NCI-H1092 (cell line): ENCODE measurements at regions not wholly inside any gene's neighbourhood (a gene's known extent, or its start where the extent isn't known, plus 50 kb on each side); places are given as distances from the start of the nearest gene placed in this dataset.

Source experiments
- DNase-seq: peaks from one replicate; lab custom pipeline; 2025; lab: John Stamatoyannopoulos, UW

GRCh38 chr13:94968757-94969086 is 256.4 kb upstream of the SOX21 start:
- no peak for DNase-seq

GRCh38 chr13:94968040-94968756 is 255.9 kb upstream of the SOX21 start:
- DNase-seq = peak; percentile 17

- DNase-seq = peak; percentile 38
These were observed 255.1 kb upstream of the SOX21 start for GRCh38 chr13:94967183-94968039.

GRCh38 chr13:94966422-94966955 is 254.1 kb upstream of the SOX21 start:
- peak; percentile 47 for DNase-seq

- no peak for DNase-seq
These were observed 247.3 kb upstream of the SOX21 start for GRCh38 chr13:94959626-94960025.

- DNase-seq = no peak
These were observed 244.2 kb upstream of the SOX21 start for GRCh38 chr13:94956417-94957110.

- DNase-seq = no peak
These were observed 240.4 kb upstream of the SOX21 start for GRCh38 chr13:94952787-94953186.

- no peak for DNase-seq
These were observed 238.0 kb upstream of the SOX21 start for GRCh38 chr13:94950303-94950702.

GRCh38 chr13:94947965-94948371 is 235.6 kb upstream of the SOX21 start:
- DNase-seq = no peak

- no peak for DNase-seq
These were observed 235.0 kb upstream of the SOX21 start for GRCh38 chr13:94947392-94947791.

GRCh38 chr13:94946039-94946438 is 233.7 kb upstream of the SOX21 start:
- no peak for DNase-seq

- no peak for DNase-seq
These were observed 225.8 kb upstream of the SOX21 start for GRCh38 chr13:94938124-94938523.

GRCh38 chr13:94936633-94937032 is 224.3 kb upstream of the SOX21 start:
- DNase-seq = no peak

- DNase-seq = no peak
These were observed 221.6 kb upstream of the SOX21 start for GRCh38 chr13:94933936-94934335.

- no peak for DNase-seq
These were observed 220.9 kb upstream of the SOX21 start for GRCh38 chr13:94933230-94933751.

- no peak for DNase-seq
These were observed 215.9 kb upstream of the SOX21 start for GRCh38 chr13:94928127-94928775.

GRCh38 chr13:94925263-94925662 is 212.9 kb upstream of the SOX21 start:
- DNase-seq = no peak

GRCh38 chr13:94921181-94921580 is 208.8 kb upstream of the SOX21 start:
- DNase-seq = no peak

GRCh38 chr13:94920578-94920977 is 208.2 kb upstream of the SOX21 start:
- no peak for DNase-seq

- DNase-seq = no peak
These were observed 205.5 kb upstream of the SOX21 start for GRCh38 chr13:94917824-94918223.

- no peak for DNase-seq
These were observed 202.6 kb upstream of the SOX21 start for GRCh38 chr13:94914895-94915294.

- DNase-seq = no peak
These were observed 194.3 kb upstream of the SOX21 start for GRCh38 chr13:94906605-94907004.
